A673 (cell line): ENCODE measurements at regions not wholly inside any gene's neighbourhood (a gene's known extent, or its start where the extent isn't known, plus 50 kb on each side); places are given as distances from the start of the nearest gene placed in this dataset.

Source experiments
- BruUV-seq: library from RNA; stranded (reverse); fragments of 400-500 nt; replicated peaks from 2 replicates; lab custom pipeline; 2021; lab: Mats Ljungman, UMichigan
- CTCF ChIA-PET: fragments of 300-600 bp; sonication (Branson Sonifier 250); formaldehyde crosslinking; loops from one replicate; lab custom pipeline; 2022; ENCODE audit warnings: antibody characterized with exemption; lab: Charles Lee
- POLR2A ChIA-PET: fragments of 300-600 bp; sonication (Branson Sonifier 250); formaldehyde crosslinking; loops from one replicate; lab custom pipeline; 2022; ENCODE audit warnings: antibody characterized with exemption; ENCODE audit not compliant: low non-redundant PET; lab: Charles Lee
- DNase-seq: peaks from one replicate; pipeline ENCODE4 v3.0.0-alpha.2; 2015; ENCODE audit warnings: low spot score
- H3K27ac ChIP-seq: fragments of 200-600 bp; sonication (generic); 2 replicates; pipeline ENCODE4 v1.5.1; 2016; ENCODE audit warnings: mixed run types, low read depth, mild to moderate bottlenecking, mixed read lengths, antibody characterized with exemption, low read length; ENCODE audit not compliant: poor library complexity, severe bottlenecking
- H3K27me3 ChIP-seq: fragments of 200-600 bp; sonication (generic); replicated peaks from 2 replicates; pipeline ENCODE4 v1.6.1; 2017; ENCODE audit warnings: mixed run types, low read depth, mild to moderate bottlenecking, mixed read lengths, antibody characterized with exemption, low read length; ENCODE audit not compliant: insufficient read depth, poor library complexity
- H3K36me3 ChIP-seq: fragments of 200-600 bp; sonication (generic); 2 replicates; pipeline ENCODE4 v1.6.1; 2016; ENCODE audit warnings: mixed run types, mild to moderate bottlenecking, mixed read lengths, antibody characterized with exemption, low read length; ENCODE audit not compliant: insufficient read depth, poor library complexity, severe bottlenecking
- H3K4me1 ChIP-seq: fragments of 200-600 bp; sonication (generic); 2 replicates; pipeline ENCODE4 v1.6.1; 2017; ENCODE audit warnings: mixed run types, mild to moderate bottlenecking, mixed read lengths, antibody characterized with exemption, low read length; ENCODE audit not compliant: insufficient read depth, poor library complexity, severe bottlenecking
- H3K4me3 ChIP-seq: fragments of 200-600 bp; sonication (generic); 2 replicates; pipeline ENCODE4 v1.5.1; 2016; ENCODE audit warnings: low read depth, mixed run types, mild to moderate bottlenecking, mixed read lengths, low read length; ENCODE audit not compliant: poor library complexity, severe bottlenecking
- H3K9me3 ChIP-seq: fragments of 200-600 bp; sonication (generic); 2 replicates; pipeline ENCODE4 v1.6.1; 2016; ENCODE audit warnings: mixed run types, low read depth, mild to moderate bottlenecking, mixed read lengths, antibody characterized with exemption, low read length; ENCODE audit not compliant: poor library complexity, severe bottlenecking
- CTCF ChIP-seq: fragments of 300-800, 200-600 bp; sonication (generic); conservative IDR thresholded peaks from 2 replicates; pipeline ENCODE4 v1.5.1; 2017; ENCODE audit warnings: low read depth, mild to moderate bottlenecking, antibody characterized with exemption, low read length, moderate library complexity, mixed read lengths
- EZH2 ChIP-seq: fragments of 200-600 bp; sonication (generic); IDR thresholded peaks from 2 replicates; pipeline ENCODE4 v1.6.1; 2017; ENCODE audit warnings: borderline replicate concordance, low read depth, mild to moderate bottlenecking, mixed read lengths, antibody characterized with exemption, low read length; ENCODE audit not compliant: poor library complexity, severe bottlenecking
- intact Hi-C: fragments of 100-400 bp; cut with micrococcal nuclease; formaldehyde crosslinking; loops from one replicate; pipeline ENCODE4 v1.10.0; 2022; ENCODE audit not compliant: unreplicated experiment

GRCh38 chrX:13492286-13492685 is 77.1 kb upstream of the EGFL6 start:
- ChIA-PET POLR2A (no interaction called here), CTCF (interaction anchor here (0.5 kb wide), 1 partner anchor 545 kb away, joined by 3 read pairs; no protein-coding TSS in a partner anchor)
- BruUV-seq, result no TSS peak
- Histone ChIP-seq H3K4me1 (peaks cover 7% of the 10 kb centered on the region), H3K27me3 (peaks cover 11% of the 10 kb centered on the region), H3K9me3 (no peaks in the 10 kb centered on the region), H3K4me3 (no peak overlapping the region), H3K36me3 (no peaks in the 10 kb centered on the region), H3K27ac (no peak overlapping the region)
- DNase-seq, result no peak
- TF ChIP-seq EZH2 (no peak), CTCF (no peak)
- intact Hi-C loops, result no loop called here

DNA sequence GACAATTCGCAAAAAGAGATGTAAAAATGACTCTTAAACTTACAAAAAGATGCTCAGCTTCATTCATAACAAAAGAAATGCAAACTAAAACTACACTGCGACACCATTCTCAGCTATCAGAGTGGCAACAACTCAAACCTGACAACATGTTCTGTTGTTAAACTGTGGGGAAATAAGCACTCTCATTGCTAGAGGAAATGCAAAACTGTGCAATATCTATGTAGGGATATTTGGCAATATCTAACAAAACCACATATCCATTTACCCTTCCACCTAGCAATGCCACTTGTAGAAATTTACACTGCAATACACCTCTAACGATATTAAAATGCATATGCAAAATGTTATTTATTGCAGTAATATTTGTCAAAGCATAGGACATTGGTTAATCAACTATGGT is 78.3 kb upstream of the EGFL6 start:
- ChIA-PET POLR2A (no interaction called here), CTCF (interaction anchor here (1.5 kb wide), 1 partner anchor 544 kb away, joined by 3 read pairs; no protein-coding TSS in a partner anchor)
- intact Hi-C loops, result no loop called here
- no TSS peak for BruUV-seq
- peaks cover 11% of the 10 kb centered on the region for H3K27me3 ChIP-seq
- TF ChIP-seq EZH2 (no peak), CTCF (no peak)
- no peak overlapping the region for H3K27ac ChIP-seq
- H3K36me3 ChIP-seq, result no peaks in the 10 kb centered on the region
- H3K9me3 ChIP-seq, result no peaks in the 10 kb centered on the region
- peaks cover 10% of the 10 kb centered on the region for H3K4me1 ChIP-seq
- DNase-seq, result no peak
- no peak overlapping the region for H3K4me3 ChIP-seq

DNA sequence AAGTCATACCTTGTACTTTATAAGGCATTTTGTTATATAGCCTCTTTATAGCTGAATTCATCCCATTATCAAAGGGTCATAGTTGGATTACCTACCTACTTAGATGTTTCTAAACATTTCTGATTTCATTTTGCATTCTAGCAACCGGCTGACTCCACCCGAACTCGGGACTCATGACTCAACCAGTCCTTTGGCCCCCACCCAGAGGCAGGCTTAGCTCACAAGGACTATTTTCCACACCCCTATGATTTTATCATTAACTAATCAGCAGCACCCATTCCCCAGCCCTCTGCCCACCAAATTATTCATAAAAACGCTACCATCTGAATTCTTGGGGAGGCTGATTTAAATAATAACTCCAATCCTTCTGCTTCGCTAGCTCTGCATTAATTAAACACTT is 79.9 kb upstream of the EGFL6 start:
- no peaks in the 10 kb centered on the region for H3K9me3 ChIP-seq
- ChIA-PET POLR2A (no interaction called here), CTCF (interaction anchor here (2.2 kb wide), 1 partner anchor 543 kb away, joined by 55 read pairs; no protein-coding TSS in a partner anchor)
- intact Hi-C loops, result loop anchor here (2.0 to 5.0 kb wide), 3 partner anchors 267 to 677 kb away; no protein-coding TSS in a partner anchor
- no peaks in the 10 kb centered on the region for H3K36me3 ChIP-seq
- H3K27ac ChIP-seq, result no peak overlapping the region
- H3K4me1 ChIP-seq, result peaks cover 10% of the 10 kb centered on the region
- H3K4me3 ChIP-seq, result no peak overlapping the region
- TF ChIP-seq EZH2, result no peak
- TF ChIP-seq CTCF, result no peak
- BruUV-seq, result no TSS peak
- peaks cover 11% of the 10 kb centered on the region for H3K27me3 ChIP-seq
- DNase-seq, result no peak
